Gastroesophageal sphincter (tissue), 3 donors: ENCODE measurements at regions not wholly inside any gene's neighbourhood (a gene's known extent, or its start where the extent isn't known, plus 50 kb on each side); places are given as distances from the start of the nearest gene placed in this dataset.

Experiments
- EP300 ChIP-seq: sonication (generic); formaldehyde crosslinking; IDR thresholded peaks from one replicate; pipeline ENCODE4 v1.6.1; 2017; ENCODE audit warnings: antibody characterized with exemption, mild to moderate bottlenecking
- POLR2A ChIP-seq, 2 donors: fragments of 450-650 bp; IDR thresholded peaks; one replicate each; pipeline ENCODE4 v1.6.1; 2017; ENCODE audit warnings: antibody characterized with exemption in 2 of 2, mild to moderate bottlenecking in 2 of 2, moderate library complexity in 1 of 2
- POLR2AphosphoS5 ChIP-seq: sonication (generic); formaldehyde crosslinking; IDR thresholded peaks from one replicate; pipeline ENCODE4 v1.6.1; 2017; ENCODE audit warnings: antibody characterized with exemption
- TF ChIP-seq, protein P1 (sequence below), 4 experiments: fragments of 200-600 bp in 2 of 4; fragments of 450-650 bp in 2 of 4; sonication (generic) in 1 of 4; IDR thresholded peaks; one replicate each; pipeline ENCODE4 v1.5.1; 2017 to 2019; ENCODE audit warnings: antibody characterized with exemption in 4 of 4, mild to moderate bottlenecking in 2 of 4, moderate library complexity in 2 of 4

DNA sequence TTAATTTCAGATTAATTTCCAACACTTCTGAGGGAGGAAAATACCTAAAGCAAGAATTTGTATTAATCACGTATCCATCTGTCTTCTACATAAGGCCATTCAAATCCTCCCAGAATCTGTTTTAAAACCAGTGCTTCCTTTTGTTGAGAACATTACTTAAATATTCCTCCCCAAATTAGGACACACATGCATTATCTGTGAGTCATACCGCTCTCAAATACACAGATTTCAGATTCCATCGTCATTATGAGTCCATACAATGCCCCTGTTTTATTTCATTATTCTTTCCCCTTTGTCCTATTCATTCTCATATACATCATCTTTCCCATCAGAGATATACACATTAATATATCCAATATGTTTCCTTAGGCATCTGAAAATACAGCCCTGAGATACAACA lies 57.3 kb upstream of the PRSS12 start:
- TF ChIP-seq POLR2AphosphoS5 = no peak
- TF ChIP-seq, protein P1, sequence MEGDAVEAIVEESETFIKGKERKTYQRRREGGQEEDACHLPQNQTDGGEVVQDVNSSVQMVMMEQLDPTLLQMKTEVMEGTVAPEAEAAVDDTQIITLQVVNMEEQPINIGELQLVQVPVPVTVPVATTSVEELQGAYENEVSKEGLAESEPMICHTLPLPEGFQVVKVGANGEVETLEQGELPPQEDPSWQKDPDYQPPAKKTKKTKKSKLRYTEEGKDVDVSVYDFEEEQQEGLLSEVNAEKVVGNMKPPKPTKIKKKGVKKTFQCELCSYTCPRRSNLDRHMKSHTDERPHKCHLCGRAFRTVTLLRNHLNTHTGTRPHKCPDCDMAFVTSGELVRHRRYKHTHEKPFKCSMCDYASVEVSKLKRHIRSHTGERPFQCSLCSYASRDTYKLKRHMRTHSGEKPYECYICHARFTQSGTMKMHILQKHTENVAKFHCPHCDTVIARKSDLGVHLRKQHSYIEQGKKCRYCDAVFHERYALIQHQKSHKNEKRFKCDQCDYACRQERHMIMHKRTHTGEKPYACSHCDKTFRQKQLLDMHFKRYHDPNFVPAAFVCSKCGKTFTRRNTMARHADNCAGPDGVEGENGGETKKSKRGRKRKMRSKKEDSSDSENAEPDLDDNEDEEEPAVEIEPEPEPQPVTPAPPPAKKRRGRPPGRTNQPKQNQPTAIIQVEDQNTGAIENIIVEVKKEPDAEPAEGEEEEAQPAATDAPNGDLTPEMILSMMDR (IDR thresholded peaks at IDR 0.05) = no peak
- no peak for TF ChIP-seq POLR2A (IDR thresholded peaks at IDR 0.05)
- no peak for TF ChIP-seq EP300
